NCI-H748 (cell line): ENCODE measurements at regions not wholly inside any gene's neighbourhood (a gene's known extent, or its start where the extent isn't known, plus 50 kb on each side); places are given as distances from the start of the nearest gene placed in this dataset.
"Not testable (repeated sequence)": the region's sequence is repeated elsewhere in the genome, so short reads cannot be mapped to it uniquely, and the experiment has no call there.

ENCODE experiments used
- DNase-seq: peaks from one replicate; lab custom pipeline; 2025; ENCODE audit not compliant: unreplicated experiment; lab: John Stamatoyannopoulos, UW

- DNase-seq, result no peak
These were observed 77.0 kb upstream of the ATL2 start for GRCh38 chr2:38454081-38454480.

- not testable (repeated sequence) for DNase-seq
These were observed 74.7 kb upstream of the ATL2 start for GRCh38 chr2:38451778-38452177.

GRCh38 chr2:38450509-38450908 is 73.4 kb upstream of the ATL2 start:
- DNase-seq, result no peak

- no peak for DNase-seq
These were observed 71.8 kb upstream of the ATL2 start for GRCh38 chr2:38448692-38449410.

GRCh38 chr2:38446906-38447561 is 70.0 kb upstream of the ATL2 start:
- DNase-seq, result no peak

GRCh38 chr2:38446418-38446817 is 69.3 kb upstream of the ATL2 start:
- DNase-seq, result no peak

GRCh38 chr2:38444247-38444646 is 67.2 kb upstream of the ATL2 start:
- no peak for DNase-seq

- DNase-seq, result no peak
These were observed 65.8 kb upstream of the ATL2 start for GRCh38 chr2:38442643-38443541.

- DNase-seq, result no peak
These were observed 64.3 kb upstream of the ATL2 start for GRCh38 chr2:38441346-38441745.

- no peak for DNase-seq
These were observed 63.6 kb upstream of the ATL2 start for GRCh38 chr2:38440655-38441054.

GRCh38 chr2:38439863-38440262 is 62.8 kb upstream of the ATL2 start:
- no peak for DNase-seq

- no peak for DNase-seq
These were observed 62.0 kb upstream of the ATL2 start for GRCh38 chr2:38438883-38439612.

- no peak for DNase-seq
These were observed 61.2 kb upstream of the ATL2 start for GRCh38 chr2:38438133-38438882.

- DNase-seq, result no peak
These were observed 59.2 kb upstream of the ATL2 start for GRCh38 chr2:38436227-38436664.

GRCh38 chr2:38435775-38436174 is 58.7 kb upstream of the ATL2 start:
- DNase-seq, result no peak

- DNase-seq, result no peak
These were observed 57.5 kb upstream of the ATL2 start for GRCh38 chr2:38434595-38434994.

- no peak for DNase-seq
These were observed 56.5 kb upstream of the ATL2 start for GRCh38 chr2:38433607-38433975.

- DNase-seq, result no peak
These were observed 55.9 kb upstream of the ATL2 start for GRCh38 chr2:38432820-38433606.

GRCh38 chr2:38430597-38431207 is 53.6 kb upstream of the ATL2 start:
- no peak for DNase-seq
